ENCODE measurements at regions not wholly inside any gene's neighbourhood (a gene's known extent, or its start where the extent isn't known, plus 50 kb on each side); places are given as distances from the start of the nearest gene placed in this dataset.

DNA sequence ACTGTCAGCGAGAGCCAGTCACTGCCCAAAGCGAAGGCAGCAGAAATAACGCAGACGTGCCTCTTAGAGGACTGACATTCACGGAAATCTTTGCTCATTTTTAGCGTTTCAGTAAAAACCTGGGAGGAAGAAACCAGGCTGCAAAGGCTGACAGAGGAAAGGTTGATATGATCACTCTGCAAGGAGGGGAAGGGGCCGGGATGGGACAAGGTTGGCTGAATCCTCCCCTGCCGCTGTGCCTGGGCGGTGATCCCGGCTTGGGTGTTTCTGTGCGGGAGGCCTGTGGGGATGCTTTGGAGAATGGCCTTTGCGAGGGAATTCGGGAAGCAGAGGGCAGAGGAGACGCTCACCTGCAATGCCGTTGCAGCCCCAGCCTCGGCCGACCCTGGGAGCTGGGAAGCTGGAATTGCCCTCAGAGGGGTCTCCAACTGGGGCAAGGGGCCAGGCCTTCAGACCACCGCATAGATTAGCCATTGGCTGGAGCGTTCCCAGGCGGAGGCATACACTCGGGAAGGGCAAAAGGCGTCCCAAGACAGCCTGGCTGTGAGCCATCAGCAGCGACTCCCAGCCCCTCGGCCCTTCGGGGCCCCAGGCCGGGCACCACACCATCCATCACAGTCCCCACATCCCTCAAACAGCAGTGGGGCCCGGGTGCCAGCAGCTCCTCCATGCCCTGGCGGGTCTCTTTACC is 111.7 kb upstream of the GPC1 start:
- no peak for TF ChIP-seq CHD1 (IDR thresholded peaks at IDR 0.05; ENCODE audit: low read depth, low read length)
- TF ChIP-seq, protein P1, sequence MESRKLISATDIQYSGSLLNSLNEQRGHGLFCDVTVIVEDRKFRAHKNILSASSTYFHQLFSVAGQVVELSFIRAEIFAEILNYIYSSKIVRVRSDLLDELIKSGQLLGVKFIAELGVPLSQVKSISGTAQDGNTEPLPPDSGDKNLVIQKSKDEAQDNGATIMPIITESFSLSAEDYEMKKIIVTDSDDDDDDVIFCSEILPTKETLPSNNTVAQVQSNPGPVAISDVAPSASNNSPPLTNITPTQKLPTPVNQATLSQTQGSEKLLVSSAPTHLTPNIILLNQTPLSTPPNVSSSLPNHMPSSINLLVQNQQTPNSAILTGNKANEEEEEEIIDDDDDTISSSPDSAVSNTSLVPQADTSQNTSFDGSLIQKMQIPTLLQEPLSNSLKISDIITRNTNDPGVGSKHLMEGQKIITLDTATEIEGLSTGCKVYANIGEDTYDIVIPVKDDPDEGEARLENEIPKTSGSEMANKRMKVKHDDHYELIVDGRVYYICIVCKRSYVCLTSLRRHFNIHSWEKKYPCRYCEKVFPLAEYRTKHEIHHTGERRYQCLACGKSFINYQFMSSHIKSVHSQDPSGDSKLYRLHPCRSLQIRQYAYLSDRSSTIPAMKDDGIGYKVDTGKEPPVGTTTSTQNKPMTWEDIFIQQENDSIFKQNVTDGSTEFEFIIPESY (IDR thresholded peaks at IDR 0.05): no peak
- no peak for TF ChIP-seq CBX5 (IDR thresholded peaks at IDR 0.05; ENCODE audit: low read depth)
- no peak for TF ChIP-seq CEBPB (IDR thresholded peaks at IDR 0.05; ENCODE audit: borderline replicate concordance in 1 of 2, low read depth in 2 of 2, low read length in 2 of 2)
- TF ChIP-seq, protein P2, sequence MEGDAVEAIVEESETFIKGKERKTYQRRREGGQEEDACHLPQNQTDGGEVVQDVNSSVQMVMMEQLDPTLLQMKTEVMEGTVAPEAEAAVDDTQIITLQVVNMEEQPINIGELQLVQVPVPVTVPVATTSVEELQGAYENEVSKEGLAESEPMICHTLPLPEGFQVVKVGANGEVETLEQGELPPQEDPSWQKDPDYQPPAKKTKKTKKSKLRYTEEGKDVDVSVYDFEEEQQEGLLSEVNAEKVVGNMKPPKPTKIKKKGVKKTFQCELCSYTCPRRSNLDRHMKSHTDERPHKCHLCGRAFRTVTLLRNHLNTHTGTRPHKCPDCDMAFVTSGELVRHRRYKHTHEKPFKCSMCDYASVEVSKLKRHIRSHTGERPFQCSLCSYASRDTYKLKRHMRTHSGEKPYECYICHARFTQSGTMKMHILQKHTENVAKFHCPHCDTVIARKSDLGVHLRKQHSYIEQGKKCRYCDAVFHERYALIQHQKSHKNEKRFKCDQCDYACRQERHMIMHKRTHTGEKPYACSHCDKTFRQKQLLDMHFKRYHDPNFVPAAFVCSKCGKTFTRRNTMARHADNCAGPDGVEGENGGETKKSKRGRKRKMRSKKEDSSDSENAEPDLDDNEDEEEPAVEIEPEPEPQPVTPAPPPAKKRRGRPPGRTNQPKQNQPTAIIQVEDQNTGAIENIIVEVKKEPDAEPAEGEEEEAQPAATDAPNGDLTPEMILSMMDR (IDR thresholded peaks at IDR 0.05 in 2 of 3, conservative IDR thresholded peaks at IDR 0.05 in 1 of 3; ENCODE audit: control insufficient read depth in 2 of 3, extremely low read depth in 1 of 3, insufficient read depth in 1 of 3, low read depth in 3 of 3, low read length in 3 of 3): no peak

All from GM12878 (cell line).